ENCODE measurements at regions not wholly inside any gene's neighbourhood (a gene's known extent, or its start where the extent isn't known, plus 50 kb on each side); places are given as distances from the start of the nearest gene placed in this dataset.

DNA sequence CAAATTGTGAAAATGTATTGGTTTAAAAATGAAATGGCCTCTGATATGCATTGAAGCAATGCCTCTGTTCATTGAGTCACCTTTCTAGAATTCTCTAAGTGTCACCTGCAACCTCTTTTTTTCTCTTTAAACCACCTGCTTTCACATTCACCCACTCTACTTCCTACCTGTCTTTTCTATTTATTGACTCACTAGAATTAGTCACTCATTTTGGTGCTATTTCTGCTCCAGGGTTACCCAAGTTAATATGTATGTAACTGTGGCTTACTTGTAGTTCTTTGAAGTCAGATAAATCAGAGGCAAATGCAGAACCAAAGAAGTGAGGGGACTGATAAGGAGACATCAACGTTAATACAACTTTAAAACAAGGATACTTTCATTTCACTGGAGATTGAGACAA lies 674.7 kb downstream of the CCSER2 start (continued):
- TF ChIP-seq, protein P1, sequence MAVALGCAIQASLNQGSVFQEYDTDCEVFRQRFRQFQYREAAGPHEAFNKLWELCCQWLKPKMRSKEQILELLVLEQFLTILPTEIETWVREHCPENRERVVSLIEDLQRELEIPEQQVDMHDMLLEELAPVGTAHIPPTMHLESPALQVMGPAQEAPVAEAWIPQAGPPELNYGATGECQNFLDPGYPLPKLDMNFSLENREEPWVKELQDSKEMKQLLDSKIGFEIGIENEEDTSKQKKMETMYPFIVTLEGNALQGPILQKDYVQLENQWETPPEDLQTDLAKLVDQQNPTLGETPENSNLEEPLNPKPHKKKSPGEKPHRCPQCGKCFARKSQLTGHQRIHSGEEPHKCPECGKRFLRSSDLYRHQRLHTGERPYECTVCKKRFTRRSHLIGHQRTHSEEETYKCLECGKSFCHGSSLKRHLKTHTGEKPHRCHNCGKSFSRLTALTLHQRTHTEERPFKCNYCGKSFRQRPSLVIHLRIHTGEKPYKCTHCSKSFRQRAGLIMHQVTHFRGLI (CRISPR knock-in tag; IDR thresholded peaks at IDR 0.05), result no peak
- TF ChIP-seq ZNF311 (CRISPR knock-in tag; IDR thresholded peaks at IDR 0.05), result no peak
- TF ChIP-seq, protein P2, sequence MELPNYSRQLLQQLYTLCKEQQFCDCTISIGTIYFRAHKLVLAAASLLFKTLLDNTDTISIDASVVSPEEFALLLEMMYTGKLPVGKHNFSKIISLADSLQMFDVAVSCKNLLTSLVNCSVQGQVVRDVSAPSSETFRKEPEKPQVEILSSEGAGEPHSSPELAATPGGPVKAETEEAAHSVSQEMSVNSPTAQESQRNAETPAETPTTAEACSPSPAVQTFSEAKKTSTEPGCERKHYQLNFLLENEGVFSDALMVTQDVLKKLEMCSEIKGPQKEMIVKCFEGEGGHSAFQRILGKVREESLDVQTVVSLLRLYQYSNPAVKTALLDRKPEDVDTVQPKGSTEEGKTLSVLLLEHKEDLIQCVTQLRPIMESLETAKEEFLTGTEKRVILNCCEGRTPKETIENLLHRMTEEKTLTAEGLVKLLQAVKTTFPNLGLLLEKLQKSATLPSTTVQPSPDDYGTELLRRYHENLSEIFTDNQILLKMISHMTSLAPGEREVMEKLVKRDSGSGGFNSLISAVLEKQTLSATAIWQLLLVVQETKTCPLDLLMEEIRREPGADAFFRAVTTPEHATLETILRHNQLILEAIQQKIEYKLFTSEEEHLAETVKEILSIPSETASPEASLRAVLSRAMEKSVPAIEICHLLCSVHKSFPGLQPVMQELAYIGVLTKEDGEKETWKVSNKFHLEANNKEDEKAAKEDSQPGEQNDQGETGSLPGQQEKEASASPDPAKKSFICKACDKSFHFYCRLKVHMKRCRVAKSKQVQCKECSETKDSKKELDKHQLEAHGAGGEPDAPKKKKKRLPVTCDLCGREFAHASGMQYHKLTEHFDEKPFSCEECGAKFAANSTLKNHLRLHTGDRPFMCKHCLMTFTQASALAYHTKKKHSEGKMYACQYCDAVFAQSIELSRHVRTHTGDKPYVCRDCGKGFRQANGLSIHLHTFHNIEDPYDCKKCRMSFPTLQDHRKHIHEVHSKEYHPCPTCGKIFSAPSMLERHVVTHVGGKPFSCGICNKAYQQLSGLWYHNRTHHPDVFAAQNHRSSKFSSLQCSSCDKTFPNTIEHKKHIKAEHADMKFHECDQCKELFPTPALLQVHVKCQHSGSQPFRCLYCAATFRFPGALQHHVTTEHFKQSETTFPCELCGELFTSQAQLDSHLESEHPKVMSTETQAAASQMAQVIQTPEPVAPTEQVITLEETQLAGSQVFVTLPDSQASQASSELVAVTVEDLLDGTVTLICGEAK (IDR thresholded peaks at IDR 0.05), result no peak
- TF ChIP-seq, protein P2 (CRISPR knock-in tag; IDR thresholded peaks at IDR 0.05), result no peak

All from K562 (cell line).